ENCODE measurements at regions not wholly inside any gene's neighbourhood (a gene's known extent, or its start where the extent isn't known, plus 50 kb on each side); places are given as distances from the start of the nearest gene placed in this dataset.

DNA sequence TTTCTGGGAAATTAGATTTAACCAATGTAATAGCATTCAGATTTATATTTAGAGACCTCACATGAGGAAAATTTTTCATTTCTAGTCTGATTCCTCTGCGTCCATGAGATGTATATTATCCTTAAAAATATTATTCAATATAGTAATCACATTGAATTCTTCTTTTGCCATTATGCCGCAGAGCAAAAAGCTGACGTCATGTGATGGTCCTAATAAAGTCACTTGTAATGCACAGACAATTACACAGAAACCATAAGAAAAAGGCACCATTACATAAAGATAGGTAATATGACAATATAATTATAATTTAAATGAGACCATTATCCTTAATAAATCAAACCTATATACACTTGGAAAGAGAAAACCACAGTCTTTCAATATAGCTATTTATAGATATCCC is 1021.5 kb downstream of the PCDH9 start:
- TF ChIP-seq, protein P1, sequence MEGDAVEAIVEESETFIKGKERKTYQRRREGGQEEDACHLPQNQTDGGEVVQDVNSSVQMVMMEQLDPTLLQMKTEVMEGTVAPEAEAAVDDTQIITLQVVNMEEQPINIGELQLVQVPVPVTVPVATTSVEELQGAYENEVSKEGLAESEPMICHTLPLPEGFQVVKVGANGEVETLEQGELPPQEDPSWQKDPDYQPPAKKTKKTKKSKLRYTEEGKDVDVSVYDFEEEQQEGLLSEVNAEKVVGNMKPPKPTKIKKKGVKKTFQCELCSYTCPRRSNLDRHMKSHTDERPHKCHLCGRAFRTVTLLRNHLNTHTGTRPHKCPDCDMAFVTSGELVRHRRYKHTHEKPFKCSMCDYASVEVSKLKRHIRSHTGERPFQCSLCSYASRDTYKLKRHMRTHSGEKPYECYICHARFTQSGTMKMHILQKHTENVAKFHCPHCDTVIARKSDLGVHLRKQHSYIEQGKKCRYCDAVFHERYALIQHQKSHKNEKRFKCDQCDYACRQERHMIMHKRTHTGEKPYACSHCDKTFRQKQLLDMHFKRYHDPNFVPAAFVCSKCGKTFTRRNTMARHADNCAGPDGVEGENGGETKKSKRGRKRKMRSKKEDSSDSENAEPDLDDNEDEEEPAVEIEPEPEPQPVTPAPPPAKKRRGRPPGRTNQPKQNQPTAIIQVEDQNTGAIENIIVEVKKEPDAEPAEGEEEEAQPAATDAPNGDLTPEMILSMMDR (IDR thresholded peaks at IDR 0.05): no peak
- TF ChIP-seq ZFX (IDR thresholded peaks at IDR 0.05; ENCODE audit: borderline replicate concordance): no peak

Data from 22Rv1 (cell line).